GM18499 (cell line): ENCODE measurements at regions not wholly inside any gene's neighbourhood (a gene's known extent, or its start where the extent isn't known, plus 50 kb on each side); places are given as distances from the start of the nearest gene placed in this dataset.

Source experiments
- ATAC-seq: cut with Tn5 transposase; IDR thresholded peaks from one replicate; pipeline ENCODE4 v1.9.1; 2021; ENCODE audit warnings: moderate number of reproducible peaks; ENCODE audit not compliant: insufficient read depth, unreplicated experiment

- ATAC-seq = no peak
Measured at GRCh38 chr6:25175196-25175595, 104.0 kb upstream of the CARMIL1 start.

DNA sequence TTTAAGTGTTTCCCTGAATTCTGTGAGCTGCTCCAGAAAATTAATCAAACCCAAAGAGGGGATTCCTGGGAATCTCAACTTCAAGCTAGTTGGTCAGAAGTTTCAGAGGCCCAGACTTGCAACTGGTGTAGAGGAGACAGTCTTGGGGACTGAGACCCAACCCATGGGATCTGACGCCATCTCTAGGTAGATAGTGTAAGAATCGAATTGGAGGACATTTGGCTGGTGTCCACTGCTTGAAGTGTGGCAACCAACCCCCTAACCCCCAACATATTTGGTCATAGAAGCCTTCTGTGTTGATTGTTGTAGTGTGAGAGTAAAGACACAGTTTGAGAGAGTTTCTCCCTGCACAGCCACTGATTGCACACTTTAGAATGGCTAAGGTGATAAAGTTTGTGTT, 103.5 kb upstream of the CARMIL1 start:
- no peak for ATAC-seq

- no peak for ATAC-seq
Measured at GRCh38 chr6:25176466-25176865, 102.7 kb upstream of the CARMIL1 start.

GRCh38 chr6:25177500-25178028, 101.6 kb upstream of the CARMIL1 start:
- ATAC-seq = no peak

DNA sequence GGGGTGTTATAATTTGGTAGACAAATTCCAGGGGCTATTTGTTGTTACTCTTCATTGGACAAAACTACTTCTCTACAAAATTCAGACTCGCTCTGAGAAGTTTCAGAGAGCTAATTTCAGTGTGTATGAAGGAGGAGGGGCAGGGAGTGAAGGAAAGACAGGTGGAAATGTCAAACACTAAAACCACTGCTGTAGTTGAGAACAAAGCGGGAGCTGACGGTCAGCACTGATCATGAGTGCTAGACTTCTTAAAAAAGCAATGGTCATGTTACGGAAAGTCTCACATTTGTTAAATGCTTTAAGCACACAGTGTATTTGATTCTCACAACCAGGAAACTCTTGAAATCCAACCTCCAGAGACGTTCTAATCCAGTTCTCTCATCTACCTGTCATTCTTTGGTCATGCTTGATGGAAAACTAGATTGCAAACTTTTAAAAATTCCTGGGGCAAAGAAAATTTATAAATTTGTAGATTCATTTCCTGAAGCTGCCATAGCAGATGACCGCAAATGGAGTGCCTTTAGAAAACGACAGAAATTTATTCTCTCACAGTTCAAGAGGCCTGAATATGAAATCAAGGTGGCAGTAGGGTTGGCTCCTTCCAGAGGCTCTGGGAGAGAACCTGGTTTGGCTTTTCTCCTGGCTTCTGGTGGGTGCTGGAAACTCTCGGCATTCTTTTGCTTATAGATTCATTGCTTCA, 100.7 kb upstream of the CARMIL1 start:
- ATAC-seq = no peak

- no peak for ATAC-seq
Measured at GRCh38 chr6:25179051-25179778, 100.0 kb upstream of the CARMIL1 start.

- ATAC-seq = no peak
Measured at GRCh38 chr6:25180630-25181349, 98.4 kb upstream of the CARMIL1 start.

GRCh38 chr6:25181350-25181724, 97.8 kb upstream of the CARMIL1 start:
- ATAC-seq = no peak

GRCh38 chr6:25181923-25182322, 97.3 kb upstream of the CARMIL1 start:
- ATAC-seq = no peak

GRCh38 chr6:25186919-25187318, 92.3 kb upstream of the CARMIL1 start:
- no peak for ATAC-seq

GRCh38 chr6:25188232-25188631, 90.9 kb upstream of the CARMIL1 start:
- ATAC-seq = no peak

GRCh38 chr6:25192590-25193459, 86.3 kb upstream of the CARMIL1 start:
- ATAC-seq = no peak

DNA sequence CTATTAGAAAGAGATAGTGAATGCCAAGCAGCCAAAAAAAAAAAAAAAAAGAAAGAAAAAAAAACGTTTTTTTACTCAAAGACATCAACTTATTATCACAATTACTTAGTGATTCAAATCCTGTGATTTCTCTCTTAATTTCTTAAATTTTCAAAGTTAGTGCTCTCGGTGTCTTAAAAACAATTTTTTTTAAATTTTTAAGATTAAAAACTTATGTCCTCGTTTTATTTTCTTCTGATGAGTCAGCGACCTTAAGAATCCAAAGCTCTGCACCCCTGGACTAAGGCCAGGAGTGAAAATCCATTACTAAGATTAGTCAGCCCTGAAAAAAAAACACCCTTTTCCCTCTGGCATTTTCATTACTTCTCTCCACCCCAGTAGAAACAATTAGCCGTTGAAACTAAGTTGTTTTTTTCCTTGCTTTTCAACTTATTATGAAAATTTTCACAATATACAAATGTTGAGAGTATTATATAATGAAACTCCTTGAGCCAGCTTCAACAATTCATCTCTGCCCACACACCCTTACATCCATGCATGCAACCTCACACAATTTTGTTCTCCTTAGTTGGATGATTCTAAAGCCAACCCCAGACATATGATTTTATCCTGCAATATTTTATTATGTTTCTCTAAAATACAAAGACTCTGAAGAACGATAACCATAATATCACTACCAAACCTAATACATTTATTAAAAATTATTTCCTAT, 85.6 kb upstream of the CARMIL1 start:
- ATAC-seq = no peak

- ATAC-seq = no peak
Measured at GRCh38 chr6:25194172-25194678, 84.9 kb upstream of the CARMIL1 start.

DNA sequence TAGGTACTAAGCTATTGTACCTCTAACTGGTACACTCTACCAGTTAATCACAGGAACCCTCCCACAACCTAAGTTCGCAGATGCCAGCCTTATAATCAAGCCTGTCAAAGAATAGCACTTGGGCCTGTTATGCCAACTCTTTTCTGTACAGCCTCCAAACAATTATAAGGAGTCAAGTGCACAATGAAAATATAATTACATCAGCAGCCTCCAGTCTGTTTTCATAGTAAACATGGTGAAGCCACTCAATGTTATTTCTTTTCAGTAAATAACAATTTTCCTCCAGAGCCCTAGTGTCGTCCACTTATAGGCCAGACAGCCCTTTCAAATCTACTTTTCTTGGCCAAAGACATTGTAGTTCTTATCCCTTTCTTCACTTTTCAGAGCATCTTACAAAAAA, 82.7 kb upstream of the CARMIL1 start:
- no peak for ATAC-seq

GRCh38 chr6:25197111-25197510, 82.1 kb upstream of the CARMIL1 start:
- ATAC-seq = no peak

GRCh38 chr6:25199544-25199943, 79.6 kb upstream of the CARMIL1 start:
- no peak for ATAC-seq

- ATAC-seq = no peak
Measured at GRCh38 chr6:25202504-25202903, 76.7 kb upstream of the CARMIL1 start.

DNA sequence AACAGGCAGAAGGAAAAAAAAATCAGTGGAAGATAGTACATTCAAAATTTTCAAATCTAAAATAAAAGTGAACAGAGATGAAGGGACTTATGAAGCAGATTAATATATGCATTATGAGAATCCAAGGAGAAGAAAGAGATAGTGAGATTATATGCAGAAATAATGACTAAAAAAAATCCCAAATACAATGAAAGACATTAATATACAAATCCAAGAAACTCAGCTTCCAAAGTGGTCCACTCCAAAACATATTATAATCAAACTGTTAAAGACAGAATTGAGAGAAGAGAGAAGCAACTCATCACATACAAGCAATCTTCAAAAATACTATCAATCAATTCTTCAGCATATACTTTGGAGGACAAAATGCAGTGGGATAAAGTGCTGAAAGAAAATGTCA, 73.5 kb upstream of the CARMIL1 start:
- ATAC-seq = no peak
